Fibroblast of skin of right biceps (primary cell): ENCODE measurements at regions not wholly inside any gene's neighbourhood (a gene's known extent, or its start where the extent isn't known, plus 50 kb on each side); places are given as distances from the start of the nearest gene placed in this dataset.
A peak's percentile ranks its signal among the peaks of the same experiment; 100 is the strongest.

Experiments
- DNase-seq: peaks from one replicate; pipeline ENCODE4 v3.0.0-alpha.2; 2013

DNA sequence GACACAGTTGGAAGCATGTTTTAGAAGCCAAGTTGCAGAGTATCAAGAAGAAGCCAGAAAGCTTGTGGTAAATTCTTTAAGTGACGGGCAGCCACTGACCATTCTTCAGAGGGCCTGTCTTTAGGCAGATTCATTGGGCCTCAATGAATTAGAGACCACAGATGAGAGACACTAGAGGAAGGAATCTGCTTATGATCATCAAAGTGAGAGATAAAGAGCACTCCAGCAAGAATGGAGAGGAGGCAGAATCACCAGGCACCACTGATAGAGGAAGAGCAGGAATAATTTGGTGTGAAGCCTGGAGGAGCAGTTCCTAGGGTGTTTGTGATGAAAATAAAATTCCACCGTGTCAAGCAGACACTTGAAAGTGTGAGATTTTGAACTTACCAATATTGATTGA is 365.9 kb upstream of the SLC30A5 start:
- no peak for DNase-seq

DNA sequence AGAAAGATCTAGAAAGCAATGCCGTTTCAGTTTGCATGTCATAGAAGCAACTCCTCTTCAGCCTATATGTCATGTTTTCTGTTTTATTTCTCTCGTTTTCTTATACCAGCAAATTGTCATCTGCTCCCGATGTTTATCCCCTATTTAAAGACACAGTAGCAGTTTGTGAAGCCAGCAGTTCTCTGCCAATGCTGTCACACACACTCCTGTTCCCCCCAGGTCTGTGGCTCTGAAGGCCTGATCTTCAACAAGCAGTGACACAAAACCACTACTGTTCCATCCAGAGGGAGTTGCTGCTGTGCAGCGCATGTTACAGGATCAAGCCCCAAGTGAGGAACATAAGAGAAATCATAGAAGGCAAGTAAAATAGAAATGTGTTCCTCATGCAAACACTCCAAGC is 364.1 kb upstream of the SLC30A5 start:
- no peak for DNase-seq

DNA sequence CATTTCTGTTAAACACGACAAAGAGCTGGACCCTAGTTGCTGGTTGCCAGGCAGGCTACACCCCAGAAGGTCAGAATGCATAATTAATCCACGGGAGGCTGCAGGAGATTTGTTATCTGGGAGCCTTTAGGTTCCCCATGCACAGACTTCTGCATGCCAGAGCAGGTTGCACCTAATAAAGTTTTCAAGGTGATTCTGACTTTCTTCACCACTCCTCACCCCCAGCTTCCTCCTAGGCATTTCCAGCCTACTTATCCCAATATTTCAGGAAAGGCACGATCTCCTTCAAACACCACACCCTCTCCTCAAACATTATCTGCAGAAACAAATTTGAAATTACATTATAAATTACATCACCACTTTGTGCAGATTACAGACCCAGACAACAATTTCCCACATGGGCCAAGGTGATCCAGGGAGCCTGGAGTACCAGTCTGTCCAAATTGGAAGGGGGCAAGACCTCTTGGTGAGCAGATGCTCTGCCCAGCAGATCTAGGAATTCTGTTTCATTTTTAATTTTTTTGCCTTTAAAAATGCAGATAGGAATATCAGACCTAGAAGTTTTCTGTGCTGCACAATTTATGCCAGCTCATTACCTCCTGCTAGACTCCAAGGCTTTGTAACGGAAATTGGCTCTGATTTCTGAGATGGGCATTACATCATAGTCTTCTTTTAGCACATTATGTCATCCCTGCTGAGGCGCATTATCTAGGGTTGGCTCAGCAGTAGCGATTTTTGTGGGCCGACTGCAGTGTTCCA is 363.4 kb upstream of the SLC30A5 start:
- DNase-seq: peak; percentile 87

GRCh38 chr5:68730979-68731654 is 362.7 kb upstream of the SLC30A5 start:
- DNase-seq: no peak

- peak; percentile 28 for DNase-seq
Measured at GRCh38 chr5:68732251-68732650, 361.6 kb upstream of the SLC30A5 start.

DNA sequence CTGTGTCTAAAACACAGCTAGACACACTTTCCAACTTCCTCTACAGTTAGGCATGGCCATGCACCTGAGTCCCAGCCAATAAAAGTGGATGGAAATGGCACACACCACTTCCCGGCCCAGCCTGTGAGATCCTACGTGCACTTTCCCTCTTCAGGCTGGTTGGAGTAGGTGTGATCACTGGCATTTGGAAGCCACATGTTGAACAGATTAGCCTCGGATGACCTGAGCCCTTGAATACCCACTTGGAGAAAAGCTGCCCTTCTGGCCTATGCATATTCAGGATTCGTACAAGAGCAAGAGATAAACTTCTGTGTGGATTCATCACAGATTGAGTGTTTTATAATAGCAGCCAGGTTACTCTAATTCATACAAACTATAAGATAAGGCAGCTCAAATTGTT is 359.0 kb upstream of the SLC30A5 start:
- DNase-seq: no peak

GRCh38 chr5:68738236-68738635 is 355.6 kb upstream of the SLC30A5 start:
- no peak for DNase-seq

- DNase-seq: no peak
Measured at GRCh38 chr5:68738841-68739240, 355.0 kb upstream of the SLC30A5 start.

- no peak for DNase-seq
Measured at GRCh38 chr5:68739752-68740151, 354.1 kb upstream of the SLC30A5 start.

- no peak for DNase-seq
Measured at GRCh38 chr5:68740226-68740910, 353.4 kb upstream of the SLC30A5 start.

- no peak for DNase-seq
Measured at GRCh38 chr5:68744206-68744605, 349.6 kb upstream of the SLC30A5 start.

DNA sequence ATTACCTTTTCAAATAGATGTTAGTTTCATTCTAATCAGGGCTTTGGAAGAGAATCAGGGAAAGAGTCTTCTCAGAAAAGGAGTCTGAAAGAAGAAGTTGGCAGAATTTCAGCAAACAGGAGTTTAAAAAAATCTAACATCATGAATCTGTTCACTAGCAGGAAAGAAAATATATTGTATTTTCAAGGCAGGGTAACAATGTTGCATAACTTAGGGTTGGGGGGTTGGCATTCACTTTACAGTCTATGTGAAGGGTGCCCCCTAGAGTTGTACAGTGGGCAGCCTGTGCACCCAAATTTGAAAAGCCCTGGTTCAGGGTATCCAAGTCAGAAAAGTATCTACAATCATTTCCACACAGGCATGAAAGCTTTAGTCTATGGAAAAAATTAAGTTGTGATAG is 348.4 kb upstream of the SLC30A5 start:
- DNase-seq: peak; percentile 35

GRCh38 chr5:68746220-68746619 is 347.6 kb upstream of the SLC30A5 start:
- DNase-seq: no peak

GRCh38 chr5:68746643-68747420 is 347.0 kb upstream of the SLC30A5 start:
- no peak for DNase-seq

GRCh38 chr5:68747521-68747920 is 346.3 kb upstream of the SLC30A5 start:
- no peak for DNase-seq

DNA sequence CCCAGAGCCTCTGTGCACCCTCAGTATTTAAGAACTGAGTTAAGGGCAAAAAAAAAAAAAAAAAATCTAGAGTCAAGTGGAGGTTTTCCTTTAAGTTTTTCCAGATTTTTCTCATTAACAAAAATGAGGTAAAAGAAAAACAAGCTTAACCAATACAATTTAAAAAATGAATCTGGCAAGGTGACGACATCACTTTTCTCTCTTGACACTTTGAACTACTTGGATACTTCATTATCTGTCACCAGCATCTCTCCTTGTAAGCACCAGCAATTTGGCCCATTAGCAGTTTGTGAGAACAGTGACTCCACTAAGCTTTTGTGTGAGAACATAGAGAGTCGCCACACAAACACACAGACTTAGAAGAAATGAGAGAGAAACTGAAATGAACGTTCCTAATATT is 345.7 kb upstream of the SLC30A5 start:
- DNase-seq: peak; percentile 62

GRCh38 chr5:68749077-68749476 is 344.7 kb upstream of the SLC30A5 start:
- DNase-seq: no peak

DNA sequence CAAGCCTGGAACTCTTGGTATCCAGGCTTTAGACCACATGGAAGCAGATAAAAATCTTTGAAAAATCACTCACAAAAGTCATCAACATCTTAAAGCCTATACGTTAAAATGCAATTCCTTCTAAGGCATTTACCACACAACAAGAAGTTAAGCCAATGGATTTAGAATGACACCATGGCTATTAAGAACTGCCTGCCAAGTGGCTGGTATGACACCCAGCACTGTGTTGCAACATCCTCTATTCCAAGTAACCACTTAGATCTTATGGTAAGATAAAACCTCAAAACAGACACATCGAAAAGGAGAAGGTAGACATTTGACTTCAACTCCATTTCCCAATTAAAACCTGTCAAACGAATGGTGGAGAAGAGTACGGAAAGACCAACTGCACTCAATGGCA is 344.2 kb upstream of the SLC30A5 start:
- DNase-seq: peak; percentile 54

- no peak for DNase-seq
Measured at GRCh38 chr5:68751661-68752060, 342.2 kb upstream of the SLC30A5 start.

GRCh38 chr5:68754536-68754935 is 339.3 kb upstream of the SLC30A5 start:
- no peak for DNase-seq

GRCh38 chr5:68755293-68755692 is 338.5 kb upstream of the SLC30A5 start:
- DNase-seq: no peak

GRCh38 chr5:68757006-68757405 is 336.8 kb upstream of the SLC30A5 start:
- DNase-seq: no peak

DNA sequence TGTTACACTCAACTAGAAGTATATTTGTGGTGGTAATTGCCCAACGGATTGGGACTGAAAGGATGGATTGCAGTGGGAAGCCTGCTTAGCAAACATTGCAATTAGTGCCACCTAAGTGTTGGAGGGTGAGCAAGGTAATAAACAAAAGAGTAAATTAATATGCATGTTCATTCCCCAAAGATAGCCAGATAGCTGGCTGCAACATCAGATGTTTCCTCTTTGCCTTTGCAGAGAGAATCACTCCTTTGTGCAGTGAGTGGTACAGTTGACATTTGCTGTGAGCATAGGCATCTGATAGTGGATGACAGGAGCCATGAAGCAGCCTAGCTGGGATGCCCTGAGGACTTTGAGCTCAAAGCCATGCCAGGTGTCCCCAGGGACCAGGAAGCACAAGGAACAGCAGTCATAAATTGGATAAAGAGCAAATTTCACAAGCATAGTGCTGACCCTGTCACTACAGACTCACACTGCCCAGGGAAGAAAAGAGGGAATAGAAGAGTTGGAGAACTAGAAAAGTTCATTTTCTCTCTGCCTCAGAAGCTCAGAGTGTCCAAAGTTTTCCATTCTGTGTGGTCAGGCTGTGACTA is 336.1 kb upstream of the SLC30A5 start:
- no peak for DNase-seq
